Fibroblast of the aortic adventitia (primary cell): ENCODE measurements at regions not wholly inside any gene's neighbourhood (a gene's known extent, or its start where the extent isn't known, plus 50 kb on each side); places are given as distances from the start of the nearest gene placed in this dataset.

Source experiments
- DNase-seq: peaks from one replicate; pipeline ENCODE4 v3.0.0-alpha.2; 2010; ENCODE audit warnings: low read depth
- H3K4me3 ChIP-seq: 2 replicates; pipeline ENCODE4 v1.5.1; 2011; ENCODE audit warnings: low read depth, mild to moderate bottlenecking, control low read depth, low read length, moderate library complexity
- CTCF ChIP-seq: IDR thresholded peaks from 2 replicates; pipeline ENCODE4 v1.5.1; 2011; ENCODE audit warnings: mild to moderate bottlenecking, low read length, control low read depth, inconsistent platforms; ENCODE audit not compliant: insufficient read depth

GRCh38 chrX:20361890-20362262, 95.2 kb upstream of the RPS6KA3 start:
- peak; percentile 71 for DNase-seq
- TF ChIP-seq CTCF = no peak
- no peak overlapping the region for H3K4me3 ChIP-seq

GRCh38 chrX:20361081-20361889, 94.6 kb upstream of the RPS6KA3 start:
- no peak for TF ChIP-seq CTCF
- H3K4me3 ChIP-seq = no peak overlapping the region
- peak; percentile 70 for DNase-seq

GRCh38 chrX:20355187-20355586, 88.5 kb upstream of the RPS6KA3 start:
- no peak for DNase-seq
- TF ChIP-seq CTCF = no peak
- no peak overlapping the region for H3K4me3 ChIP-seq

GRCh38 chrX:20354505-20354904, 87.8 kb upstream of the RPS6KA3 start:
- TF ChIP-seq CTCF = no peak
- no peak overlapping the region for H3K4me3 ChIP-seq
- DNase-seq = no peak

- TF ChIP-seq CTCF = no peak
- no peak overlapping the region for H3K4me3 ChIP-seq
- DNase-seq = no peak
Measured at GRCh38 chrX:20352935-20353336, 86.2 kb upstream of the RPS6KA3 start.

GRCh38 chrX:20352504-20352903, 85.8 kb upstream of the RPS6KA3 start:
- no peak for TF ChIP-seq CTCF
- no peak overlapping the region for H3K4me3 ChIP-seq
- DNase-seq = no peak

GRCh38 chrX:20350596-20350995, 83.9 kb upstream of the RPS6KA3 start:
- no peak for TF ChIP-seq CTCF
- H3K4me3 ChIP-seq = no peak overlapping the region
- DNase-seq = no peak
